WTC11 (cell line): ENCODE measurements at regions not wholly inside any gene's neighbourhood (a gene's known extent, or its start where the extent isn't known, plus 50 kb on each side); places are given as distances from the start of the nearest gene placed in this dataset.

Experiments
- ATAC-seq: fragments of 200-7000 bp; cut with Tn5 transposase; 2 replicates; pipeline ENCODE4 v1.10.0; 2021; ENCODE audit warnings: mild to moderate bottlenecking, moderate library complexity
- CTCF ChIA-PET: fragments of 300-600 bp; sonication (Branson Sonifier 250); formaldehyde crosslinking; loops from one replicate; lab custom pipeline; 2021; ENCODE audit warnings: antibody characterized with exemption; lab: Charles Lee
- POLR2A ChIA-PET: fragments of 350-600 bp; sonication (Branson Sonifier 250); formaldehyde crosslinking; loops from one replicate; lab custom pipeline; 2021; ENCODE audit warnings: antibody characterized with exemption; lab: Charles Lee
- DNase-seq: peaks from one replicate; pipeline ENCODE4 v3.0.0; 2021; ENCODE audit warnings: low spot score
- H3K27ac Mint-ChIP-seq: 2 replicates; pipeline ENCODE4 v1.8.0; 2021; ENCODE audit warnings: mixed read lengths
- H3K27me3 Mint-ChIP-seq: 2 replicates; pipeline ENCODE4 v1.8.0; 2021; ENCODE audit warnings: low read depth, mild to moderate bottlenecking, moderate library complexity, mixed read lengths
- H3K36me3 Mint-ChIP-seq: 2 replicates; pipeline ENCODE4 v1.8.0; 2021; ENCODE audit warnings: mixed read lengths
- H3K4me1 Mint-ChIP-seq: 2 replicates; pipeline ENCODE4 v1.8.0; 2022; ENCODE audit warnings: mixed read lengths
- H3K4me3 Mint-ChIP-seq: 2 replicates; pipeline ENCODE4 v1.8.0; 2021; ENCODE audit warnings: mild to moderate bottlenecking, moderate library complexity, mixed read lengths
- H3K9me3 Mint-ChIP-seq: 2 replicates; pipeline ENCODE4 v1.8.0; 2021; ENCODE audit warnings: mixed read lengths
- ATF1 ChIP-seq: sonication (generic); formaldehyde crosslinking; IDR thresholded peaks from 2 replicates; pipeline ENCODE4 v1.8.1; 2023; ENCODE audit warnings: mild to moderate bottlenecking, moderate library complexity, missing genetic modification reagents
- JAZF1 ChIP-seq: fragments of 250-450 bp; sonication (Bioruptor Pico); IDR thresholded peaks from 2 replicates; pipeline ENCODE4 v1.9.0; 2021; ENCODE audit warnings: moderate library complexity, mild to moderate bottlenecking, inconsistent platforms
- JUN ChIP-seq: sonication (generic); formaldehyde crosslinking; IDR thresholded peaks from 2 replicates; pipeline ENCODE4 v1.8.0; 2023; ENCODE audit warnings: mild to moderate bottlenecking, missing genetic modification reagents
- KAT7 ChIP-seq: sonication (generic); formaldehyde crosslinking; IDR thresholded peaks from 2 replicates; pipeline ENCODE4 v1.8.1; 2023; ENCODE audit warnings: missing genetic modification reagents, mild to moderate bottlenecking, borderline replicate concordance
- MXD4 ChIP-seq: fragments of 250-450 bp; sonication (Bioruptor Pico); IDR thresholded peaks from 2 replicates; pipeline ENCODE4 v1.8.0; 2021; ENCODE audit warnings: mild to moderate bottlenecking, moderate library complexity, borderline replicate concordance
- NFATC4 ChIP-seq: fragments of 250-450 bp; sonication (Bioruptor Pico); IDR thresholded peaks from 2 replicates; pipeline ENCODE4 v1.9.0; 2021; ENCODE audit warnings: mild to moderate bottlenecking
- NR2C2 ChIP-seq: sonication (generic); formaldehyde crosslinking; IDR thresholded peaks from 2 replicates; pipeline ENCODE4 v1.8.0; 2022; ENCODE audit warnings: mild to moderate bottlenecking, missing genetic modification reagents
- TCF7 ChIP-seq: sonication (generic); formaldehyde crosslinking; IDR thresholded peaks from 2 replicates; pipeline ENCODE4 v1.8.0; 2022; ENCODE audit warnings: mild to moderate bottlenecking, low read depth, missing genetic modification reagents, moderate library complexity
- ZBTB21 ChIP-seq: sonication (generic); formaldehyde crosslinking; IDR thresholded peaks from 2 replicates; pipeline ENCODE4 v1.8.1; 2023; ENCODE audit warnings: mild to moderate bottlenecking, missing genetic modification reagents, borderline replicate concordance
- ZNF138 ChIP-seq: sonication (generic); formaldehyde crosslinking; conservative IDR thresholded peaks from 2 replicates; pipeline ENCODE4 v1.8.1; 2022; ENCODE audit warnings: mild to moderate bottlenecking, moderate library complexity, missing genetic modification reagents
- ZNF396 ChIP-seq: fragments of 250-450 bp; sonication (Bioruptor Pico); IDR thresholded peaks from 2 replicates; pipeline ENCODE4 v1.8.0; 2021; ENCODE audit warnings: mild to moderate bottlenecking, moderate library complexity, borderline replicate concordance
- TF ChIP-seq, protein P1 (sequence below): sonication (generic); formaldehyde crosslinking; IDR thresholded peaks from 2 replicates; pipeline ENCODE4 v1.8.0; 2022; ENCODE audit warnings: mild to moderate bottlenecking, missing genetic modification reagents
- TF ChIP-seq, protein P2 (sequence below): fragments of 250-450 bp; sonication (Bioruptor Pico); IDR thresholded peaks from 2 replicates; pipeline ENCODE4 v1.9.0; 2021; ENCODE audit warnings: mild to moderate bottlenecking
- TF ChIP-seq, protein P3 (sequence below): fragments of 250-450 bp; sonication (Bioruptor Pico); IDR thresholded peaks from 2 replicates; pipeline ENCODE4 v1.8.0; 2021; ENCODE audit warnings: mild to moderate bottlenecking
- TF ChIP-seq, protein P4 (sequence below): sonication (generic); formaldehyde crosslinking; IDR thresholded peaks from 2 replicates; pipeline ENCODE4 v1.8.1; 2022; ENCODE audit warnings: low read depth, missing genetic modification reagents, borderline replicate concordance
- TF ChIP-seq, protein P5 (sequence below): sonication (generic); formaldehyde crosslinking; IDR thresholded peaks from 2 replicates; pipeline ENCODE4 v1.8.1; 2023; ENCODE audit warnings: mild to moderate bottlenecking, missing genetic modification reagents, moderate library complexity
- TF ChIP-seq, protein P6 (sequence below): fragments of 250-450 bp; sonication (Bioruptor Pico); IDR thresholded peaks from 2 replicates; pipeline ENCODE4 v1.9.0; 2021; ENCODE audit warnings: mild to moderate bottlenecking, borderline replicate concordance

DNA sequence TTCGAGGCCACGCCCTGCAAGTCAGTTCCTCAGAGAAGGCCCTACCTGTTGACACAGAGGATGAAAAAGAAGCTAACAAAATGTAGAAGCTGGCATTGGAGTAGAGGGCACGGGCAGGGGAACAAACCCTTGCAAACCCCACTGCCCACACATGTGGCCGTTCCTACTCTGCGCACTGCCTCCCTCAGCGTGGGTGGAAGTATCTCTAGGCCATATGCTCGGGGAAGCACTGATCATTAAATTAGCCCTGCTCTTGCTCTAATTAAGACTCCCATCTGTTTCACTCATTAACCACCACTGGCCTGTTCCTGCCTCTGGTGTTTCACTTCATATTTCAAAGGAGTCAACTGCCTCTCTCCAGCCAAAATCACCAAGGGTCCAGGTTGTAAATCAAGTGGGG, 201.2 kb upstream of the SFSWAP start:
- POLR2A ChIA-PET: no interaction called here
- CTCF ChIA-PET: no interaction called here
- no peaks in the 10 kb centered on the region for H3K9me3 Mint-ChIP-seq
- no peaks in the 10 kb centered on the region for H3K36me3 Mint-ChIP-seq
- peaks cover 19% of the 10 kb centered on the region for H3K4me1 Mint-ChIP-seq
- H3K4me3 Mint-ChIP-seq: no peak overlapping the region
- ATAC-seq: no peak
- H3K27me3 Mint-ChIP-seq: no peaks in the 10 kb centered on the region
- no peak for TF ChIP-seq ZNF396 (CRISPR knock-in tag)
- TF ChIP-seq, protein P1, sequence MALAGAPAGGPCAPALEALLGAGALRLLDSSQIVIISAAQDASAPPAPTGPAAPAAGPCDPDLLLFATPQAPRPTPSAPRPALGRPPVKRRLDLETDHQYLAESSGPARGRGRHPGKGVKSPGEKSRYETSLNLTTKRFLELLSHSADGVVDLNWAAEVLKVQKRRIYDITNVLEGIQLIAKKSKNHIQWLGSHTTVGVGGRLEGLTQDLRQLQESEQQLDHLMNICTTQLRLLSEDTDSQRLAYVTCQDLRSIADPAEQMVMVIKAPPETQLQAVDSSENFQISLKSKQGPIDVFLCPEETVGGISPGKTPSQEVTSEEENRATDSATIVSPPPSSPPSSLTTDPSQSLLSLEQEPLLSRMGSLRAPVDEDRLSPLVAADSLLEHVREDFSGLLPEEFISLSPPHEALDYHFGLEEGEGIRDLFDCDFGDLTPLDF: no peak
- no peak for TF ChIP-seq MXD4 (CRISPR knock-in tag)
- TF ChIP-seq TCF7: no peak
- TF ChIP-seq ZNF138: no peak
- TF ChIP-seq, protein P2, sequence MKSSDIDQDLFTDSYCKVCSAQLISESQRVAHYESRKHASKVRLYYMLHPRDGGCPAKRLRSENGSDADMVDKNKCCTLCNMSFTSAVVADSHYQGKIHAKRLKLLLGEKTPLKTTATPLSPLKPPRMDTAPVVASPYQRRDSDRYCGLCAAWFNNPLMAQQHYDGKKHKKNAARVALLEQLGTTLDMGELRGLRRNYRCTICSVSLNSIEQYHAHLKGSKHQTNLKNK: no peak
- TF ChIP-seq, protein P3, sequence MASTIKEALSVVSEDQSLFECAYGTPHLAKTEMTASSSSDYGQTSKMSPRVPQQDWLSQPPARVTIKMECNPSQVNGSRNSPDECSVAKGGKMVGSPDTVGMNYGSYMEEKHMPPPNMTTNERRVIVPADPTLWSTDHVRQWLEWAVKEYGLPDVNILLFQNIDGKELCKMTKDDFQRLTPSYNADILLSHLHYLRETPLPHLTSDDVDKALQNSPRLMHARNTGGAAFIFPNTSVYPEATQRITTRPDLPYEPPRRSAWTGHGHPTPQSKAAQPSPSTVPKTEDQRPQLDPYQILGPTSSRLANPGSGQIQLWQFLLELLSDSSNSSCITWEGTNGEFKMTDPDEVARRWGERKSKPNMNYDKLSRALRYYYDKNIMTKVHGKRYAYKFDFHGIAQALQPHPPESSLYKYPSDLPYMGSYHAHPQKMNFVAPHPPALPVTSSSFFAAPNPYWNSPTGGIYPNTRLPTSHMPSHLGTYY (CRISPR knock-in tag): no peak
- no peak for TF ChIP-seq NFATC4 (CRISPR knock-in tag)
- TF ChIP-seq, protein P4, sequence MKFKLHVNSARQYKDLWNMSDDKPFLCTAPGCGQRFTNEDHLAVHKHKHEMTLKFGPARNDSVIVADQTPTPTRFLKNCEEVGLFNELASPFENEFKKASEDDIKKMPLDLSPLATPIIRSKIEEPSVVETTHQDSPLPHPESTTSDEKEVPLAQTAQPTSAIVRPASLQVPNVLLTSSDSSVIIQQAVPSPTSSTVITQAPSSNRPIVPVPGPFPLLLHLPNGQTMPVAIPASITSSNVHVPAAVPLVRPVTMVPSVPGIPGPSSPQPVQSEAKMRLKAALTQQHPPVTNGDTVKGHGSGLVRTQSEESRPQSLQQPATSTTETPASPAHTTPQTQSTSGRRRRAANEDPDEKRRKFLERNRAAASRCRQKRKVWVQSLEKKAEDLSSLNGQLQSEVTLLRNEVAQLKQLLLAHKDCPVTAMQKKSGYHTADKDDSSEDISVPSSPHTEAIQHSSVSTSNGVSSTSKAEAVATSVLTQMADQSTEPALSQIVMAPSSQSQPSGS (CRISPR knock-in tag): no peak
- TF ChIP-seq JUN (CRISPR knock-in tag): no peak
- no peak for TF ChIP-seq NR2C2 (CRISPR knock-in tag)
- no peak overlapping the region for H3K27ac Mint-ChIP-seq
- no peak for DNase-seq

DNA sequence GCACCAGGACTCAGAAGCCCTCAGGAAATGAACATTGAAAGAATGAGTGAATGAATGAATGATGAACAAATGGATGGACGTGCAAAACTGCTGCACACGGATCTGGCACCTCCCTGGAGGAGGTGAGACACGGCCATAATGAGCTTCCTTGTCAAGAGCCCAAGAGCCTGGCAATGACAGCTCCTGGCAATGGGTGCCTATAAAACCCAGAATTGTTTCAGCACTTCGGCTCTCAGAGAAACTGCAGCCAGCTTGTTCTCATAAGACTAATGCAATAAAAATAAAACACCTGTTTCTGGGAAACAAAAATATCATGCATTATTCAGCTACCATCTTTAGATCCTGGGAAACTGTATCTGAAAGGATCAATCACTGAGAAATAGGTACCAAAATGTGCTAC, 200.5 kb upstream of the SFSWAP start:
- TF ChIP-seq JAZF1 (CRISPR knock-in tag): no peak
- TF ChIP-seq, protein P5, sequence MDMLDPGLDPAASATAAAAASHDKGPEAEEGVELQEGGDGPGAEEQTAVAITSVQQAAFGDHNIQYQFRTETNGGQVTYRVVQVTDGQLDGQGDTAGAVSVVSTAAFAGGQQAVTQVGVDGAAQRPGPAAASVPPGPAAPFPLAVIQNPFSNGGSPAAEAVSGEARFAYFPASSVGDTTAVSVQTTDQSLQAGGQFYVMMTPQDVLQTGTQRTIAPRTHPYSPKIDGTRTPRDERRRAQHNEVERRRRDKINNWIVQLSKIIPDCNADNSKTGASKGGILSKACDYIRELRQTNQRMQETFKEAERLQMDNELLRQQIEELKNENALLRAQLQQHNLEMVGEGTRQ: no peak
- TF ChIP-seq NFATC4 (CRISPR knock-in tag): no peak
- TF ChIP-seq, protein P6, sequence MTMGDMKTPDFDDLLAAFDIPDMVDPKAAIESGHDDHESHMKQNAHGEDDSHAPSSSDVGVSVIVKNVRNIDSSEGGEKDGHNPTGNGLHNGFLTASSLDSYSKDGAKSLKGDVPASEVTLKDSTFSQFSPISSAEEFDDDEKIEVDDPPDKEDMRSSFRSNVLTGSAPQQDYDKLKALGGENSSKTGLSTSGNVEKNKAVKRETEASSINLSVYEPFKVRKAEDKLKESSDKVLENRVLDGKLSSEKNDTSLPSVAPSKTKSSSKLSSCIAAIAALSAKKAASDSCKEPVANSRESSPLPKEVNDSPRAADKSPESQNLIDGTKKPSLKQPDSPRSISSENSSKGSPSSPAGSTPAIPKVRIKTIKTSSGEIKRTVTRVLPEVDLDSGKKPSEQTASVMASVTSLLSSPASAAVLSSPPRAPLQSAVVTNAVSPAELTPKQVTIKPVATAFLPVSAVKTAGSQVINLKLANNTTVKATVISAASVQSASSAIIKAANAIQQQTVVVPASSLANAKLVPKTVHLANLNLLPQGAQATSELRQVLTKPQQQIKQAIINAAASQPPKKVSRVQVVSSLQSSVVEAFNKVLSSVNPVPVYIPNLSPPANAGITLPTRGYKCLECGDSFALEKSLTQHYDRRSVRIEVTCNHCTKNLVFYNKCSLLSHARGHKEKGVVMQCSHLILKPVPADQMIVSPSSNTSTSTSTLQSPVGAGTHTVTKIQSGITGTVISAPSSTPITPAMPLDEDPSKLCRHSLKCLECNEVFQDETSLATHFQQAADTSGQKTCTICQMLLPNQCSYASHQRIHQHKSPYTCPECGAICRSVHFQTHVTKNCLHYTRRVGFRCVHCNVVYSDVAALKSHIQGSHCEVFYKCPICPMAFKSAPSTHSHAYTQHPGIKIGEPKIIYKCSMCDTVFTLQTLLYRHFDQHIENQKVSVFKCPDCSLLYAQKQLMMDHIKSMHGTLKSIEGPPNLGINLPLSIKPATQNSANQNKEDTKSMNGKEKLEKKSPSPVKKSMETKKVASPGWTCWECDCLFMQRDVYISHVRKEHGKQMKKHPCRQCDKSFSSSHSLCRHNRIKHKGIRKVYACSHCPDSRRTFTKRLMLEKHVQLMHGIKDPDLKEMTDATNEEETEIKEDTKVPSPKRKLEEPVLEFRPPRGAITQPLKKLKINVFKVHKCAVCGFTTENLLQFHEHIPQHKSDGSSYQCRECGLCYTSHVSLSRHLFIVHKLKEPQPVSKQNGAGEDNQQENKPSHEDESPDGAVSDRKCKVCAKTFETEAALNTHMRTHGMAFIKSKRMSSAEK (CRISPR knock-in tag): no peak
- no peak for TF ChIP-seq ZBTB21 (CRISPR knock-in tag)
- TF ChIP-seq JUN (CRISPR knock-in tag): no peak
- no peak for TF ChIP-seq MXD4 (CRISPR knock-in tag)
- no peak for TF ChIP-seq ATF1 (CRISPR knock-in tag)
- no peak for TF ChIP-seq KAT7 (CRISPR knock-in tag)
- DNase-seq: no peak
- Mint-ChIP-seq H3K36me3 (no peaks in the 10 kb centered on the region), H3K27me3 (no peaks in the 10 kb centered on the region), H3K27ac (no peak overlapping the region), H3K9me3 (0 out of 2 replicates have a peak, but pooled peaks cover 3% of the 10 kb centered on the region), H3K4me3 (no peak overlapping the region), H3K4me1 (peaks cover 19% of the 10 kb centered on the region)
- CTCF ChIA-PET: no interaction called here
- ATAC-seq: no peak
- POLR2A ChIA-PET: no interaction called here
